ENCODE measurements at regions not wholly inside any gene's neighbourhood (a gene's known extent, or its start where the extent isn't known, plus 50 kb on each side); places are given as distances from the start of the nearest gene placed in this dataset.

- no peak for TF ChIP-seq CTCF (IDR thresholded peaks at IDR 0.05; ENCODE audit: insufficient read depth, low read depth, low read length)
- TF ChIP-seq EZH2 (IDR thresholded peaks at IDR 0.05; ENCODE audit: insufficient read depth, low read length), result no peak
Observed at GRCh38 chr3:127485396-127486170, 105.0 kb downstream of the TPRA1 start.
